ENCODE measurements at regions not wholly inside any gene's neighbourhood (a gene's known extent, or its start where the extent isn't known, plus 50 kb on each side); places are given as distances from the start of the nearest gene placed in this dataset.

DNA sequence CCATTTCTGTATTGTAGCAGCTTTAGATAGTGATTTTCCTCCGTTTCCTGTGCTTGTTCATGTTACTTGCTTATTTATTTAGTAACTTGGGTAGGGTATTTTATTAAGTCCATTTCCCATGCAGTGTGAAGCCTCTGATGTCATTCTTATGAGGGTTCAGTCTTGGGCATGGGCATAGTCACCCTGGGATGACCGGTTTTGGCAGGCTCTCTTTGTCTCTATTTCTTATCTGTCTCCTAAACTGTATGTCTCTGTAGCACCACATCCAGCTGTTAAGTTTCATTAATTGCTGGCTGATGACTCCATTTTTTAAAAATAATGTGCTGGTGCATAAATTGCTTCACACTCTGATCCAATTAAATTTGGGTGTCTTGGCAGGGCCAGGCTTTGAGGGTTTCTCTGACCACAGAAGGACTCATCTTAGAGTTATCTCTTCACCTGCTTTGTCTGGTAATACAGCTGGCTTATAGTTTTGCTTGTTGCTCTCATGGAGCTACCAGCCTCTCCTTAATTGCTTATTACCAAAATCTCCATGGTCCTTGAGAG, 173.3 kb upstream of the VLDLR start:
- TF ChIP-seq, protein P1, sequence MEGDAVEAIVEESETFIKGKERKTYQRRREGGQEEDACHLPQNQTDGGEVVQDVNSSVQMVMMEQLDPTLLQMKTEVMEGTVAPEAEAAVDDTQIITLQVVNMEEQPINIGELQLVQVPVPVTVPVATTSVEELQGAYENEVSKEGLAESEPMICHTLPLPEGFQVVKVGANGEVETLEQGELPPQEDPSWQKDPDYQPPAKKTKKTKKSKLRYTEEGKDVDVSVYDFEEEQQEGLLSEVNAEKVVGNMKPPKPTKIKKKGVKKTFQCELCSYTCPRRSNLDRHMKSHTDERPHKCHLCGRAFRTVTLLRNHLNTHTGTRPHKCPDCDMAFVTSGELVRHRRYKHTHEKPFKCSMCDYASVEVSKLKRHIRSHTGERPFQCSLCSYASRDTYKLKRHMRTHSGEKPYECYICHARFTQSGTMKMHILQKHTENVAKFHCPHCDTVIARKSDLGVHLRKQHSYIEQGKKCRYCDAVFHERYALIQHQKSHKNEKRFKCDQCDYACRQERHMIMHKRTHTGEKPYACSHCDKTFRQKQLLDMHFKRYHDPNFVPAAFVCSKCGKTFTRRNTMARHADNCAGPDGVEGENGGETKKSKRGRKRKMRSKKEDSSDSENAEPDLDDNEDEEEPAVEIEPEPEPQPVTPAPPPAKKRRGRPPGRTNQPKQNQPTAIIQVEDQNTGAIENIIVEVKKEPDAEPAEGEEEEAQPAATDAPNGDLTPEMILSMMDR (IDR thresholded peaks at IDR 0.05; ENCODE audit: borderline replicate concordance, control extremely low read depth, extremely low read depth, insufficient read depth, missing control alignments) = no peak
- in situ Hi-C loops (cut with MboI; ENCODE audit: low sequenced_read_pairs, unreplicated experiment) = no loop called here
- no peak for DNase-seq (ENCODE audit: low spot score)

DNA sequence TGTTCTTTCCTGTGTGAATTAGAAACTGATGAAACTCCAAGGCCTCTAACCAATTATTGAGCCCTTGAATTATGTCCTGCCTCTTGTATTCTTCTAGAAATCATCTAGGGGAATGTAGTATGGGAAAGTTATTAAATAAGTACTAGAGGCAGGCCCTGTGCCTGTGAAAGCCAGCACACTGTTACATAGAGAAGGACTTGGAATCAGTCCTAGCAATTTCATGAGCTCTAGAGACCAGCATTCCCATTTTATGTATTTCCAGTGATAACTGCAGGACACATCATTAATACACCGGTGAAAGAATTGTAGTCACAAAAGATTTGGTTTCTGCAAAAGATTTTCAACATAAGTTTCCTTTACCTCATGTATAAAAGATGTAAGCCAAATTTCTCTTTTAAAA, 168.5 kb upstream of the VLDLR start:
- TF ChIP-seq, protein P1 (IDR thresholded peaks at IDR 0.05; ENCODE audit: borderline replicate concordance, control extremely low read depth, extremely low read depth, insufficient read depth, missing control alignments) = no peak
- in situ Hi-C loops (cut with MboI; ENCODE audit: low sequenced_read_pairs, unreplicated experiment) = no loop called here
- DNase-seq (ENCODE audit: low spot score) = no peak

- no peak for DNase-seq (ENCODE audit: low spot score)
- TF ChIP-seq, protein P1 (IDR thresholded peaks at IDR 0.05; ENCODE audit: borderline replicate concordance, control extremely low read depth, extremely low read depth, insufficient read depth, missing control alignments) = no peak
- in situ Hi-C loops (cut with MboI; ENCODE audit: low sequenced_read_pairs, unreplicated experiment) = no loop called here
These were observed 167.9 kb upstream of the VLDLR start for GRCh38 chr9:2453701-2454100.

GRCh38 chr9:2459756-2460155, 161.8 kb upstream of the VLDLR start:
- in situ Hi-C loops (cut with MboI; ENCODE audit: low sequenced_read_pairs, unreplicated experiment) = no loop called here
- no peak for DNase-seq (ENCODE audit: low spot score)
- TF ChIP-seq, protein P1 (IDR thresholded peaks at IDR 0.05; ENCODE audit: borderline replicate concordance, control extremely low read depth, extremely low read depth, insufficient read depth, missing control alignments) = no peak

GRCh38 chr9:2461892-2462291, 159.7 kb upstream of the VLDLR start:
- TF ChIP-seq, protein P1 (IDR thresholded peaks at IDR 0.05; ENCODE audit: borderline replicate concordance, control extremely low read depth, extremely low read depth, insufficient read depth, missing control alignments) = no peak
- in situ Hi-C loops (cut with MboI; ENCODE audit: low sequenced_read_pairs, unreplicated experiment) = no loop called here
- DNase-seq (ENCODE audit: low spot score) = no peak

DNA sequence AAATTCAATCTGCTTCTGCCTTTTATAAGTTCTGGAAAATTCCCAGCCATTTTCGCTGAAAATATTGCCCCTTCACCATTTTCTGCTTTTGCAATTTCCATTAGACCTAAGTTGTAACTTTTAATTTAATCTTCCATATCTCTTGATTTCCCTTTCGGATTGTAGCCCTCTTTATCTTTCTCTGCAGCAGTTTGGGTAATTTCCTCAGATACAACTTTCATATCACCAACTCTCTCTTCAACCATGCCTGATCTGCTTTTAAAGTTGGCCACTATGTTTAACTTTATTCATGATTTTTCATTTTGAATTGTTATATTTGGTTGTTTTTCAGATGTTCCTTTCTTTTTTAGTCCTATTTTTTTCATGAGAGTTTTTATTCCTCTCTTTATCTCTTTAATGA, 157.0 kb upstream of the VLDLR start:
- no peak for DNase-seq (ENCODE audit: low spot score)
- in situ Hi-C loops (cut with MboI; ENCODE audit: low sequenced_read_pairs, unreplicated experiment) = no loop called here
- TF ChIP-seq, protein P1 (IDR thresholded peaks at IDR 0.05; ENCODE audit: borderline replicate concordance, control extremely low read depth, extremely low read depth, insufficient read depth, missing control alignments) = no peak

DNA sequence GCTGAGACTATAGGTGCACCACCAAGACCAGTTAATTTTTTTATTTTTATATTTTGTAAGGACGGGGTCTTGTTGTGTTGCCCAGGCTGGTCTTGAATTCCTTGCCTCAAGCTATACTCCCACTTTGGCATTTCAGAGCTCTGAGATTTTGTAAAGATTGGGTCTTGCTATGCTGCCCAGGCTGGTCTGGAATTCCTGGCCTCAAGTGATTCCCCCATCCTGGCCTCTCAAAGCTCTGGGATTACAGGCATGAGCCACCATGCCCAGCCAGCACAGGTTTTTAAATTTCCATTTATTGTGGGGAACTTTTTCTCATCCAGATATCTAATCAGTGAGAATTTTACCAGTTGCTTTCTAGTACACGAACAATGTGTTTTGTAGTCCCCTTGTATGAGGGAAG, 156.1 kb upstream of the VLDLR start:
- TF ChIP-seq, protein P1 (IDR thresholded peaks at IDR 0.05; ENCODE audit: borderline replicate concordance, control extremely low read depth, extremely low read depth, insufficient read depth, missing control alignments) = no peak
- in situ Hi-C loops (cut with MboI; ENCODE audit: low sequenced_read_pairs, unreplicated experiment) = no loop called here
- DNase-seq (ENCODE audit: low spot score) = no peak

All from GM13976 (cell line).